Gastroesophageal sphincter (tissue), 3 donors: ENCODE measurements at regions not wholly inside any gene's neighbourhood (a gene's known extent, or its start where the extent isn't known, plus 50 kb on each side); places are given as distances from the start of the nearest gene placed in this dataset.

Source experiments
- CTCF ChIP-seq, 4 experiments: fragments of 200-600 bp in 2 of 4; fragments of 450-650 bp in 2 of 4; sonication (generic) in 1 of 4; IDR thresholded peaks; one replicate each; pipeline ENCODE4 v1.5.1; 2017 to 2019; ENCODE audit warnings: antibody characterized with exemption in 4 of 4, mild to moderate bottlenecking in 2 of 4, moderate library complexity in 2 of 4
- POLR2A ChIP-seq, 2 donors: fragments of 450-650 bp; IDR thresholded peaks; one replicate each; pipeline ENCODE4 v1.6.1; 2017; ENCODE audit warnings: antibody characterized with exemption in 2 of 2, mild to moderate bottlenecking in 2 of 2, moderate library complexity in 1 of 2

DNA sequence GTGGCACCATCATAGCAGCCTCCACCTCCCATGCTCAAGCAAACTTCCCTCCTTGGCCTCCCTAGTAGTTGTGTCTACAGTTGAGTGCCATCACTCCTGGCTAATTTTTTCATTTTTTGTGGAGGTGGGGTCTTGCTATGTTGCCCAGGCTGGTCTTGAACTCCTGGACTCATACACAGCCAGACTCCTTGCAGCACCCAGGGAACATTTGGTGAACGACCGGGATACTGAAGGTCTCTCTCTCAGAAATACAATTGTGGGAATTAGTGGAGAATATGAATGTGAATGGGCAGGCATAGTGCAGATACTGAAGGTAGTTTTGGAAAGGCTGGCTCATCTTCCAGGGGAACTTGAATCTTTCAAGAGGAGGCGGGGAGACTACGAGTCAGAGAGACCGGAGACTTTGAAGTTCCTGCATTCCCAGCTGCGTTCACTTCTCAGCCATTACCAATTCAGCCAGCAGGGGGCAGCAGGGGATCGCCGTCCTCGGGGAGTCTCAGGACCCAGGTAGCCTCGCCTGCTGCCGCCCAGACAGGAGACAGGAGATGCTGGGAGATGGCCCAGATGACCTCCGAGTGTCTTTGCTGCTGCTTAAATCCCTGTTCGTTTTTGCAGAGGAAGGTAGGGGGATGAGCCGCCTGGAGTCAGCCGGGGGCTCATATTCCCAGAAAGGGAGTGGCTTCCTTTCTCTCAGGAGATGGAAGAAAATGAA lies 68.6 kb downstream of the HAPSTR1 start:
- TF ChIP-seq POLR2A (IDR thresholded peaks at IDR 0.05): no peak
- TF ChIP-seq CTCF (IDR thresholded peaks at IDR 0.05): peak in 3 of 4 experiments; percentile 59 to 67 (median 61)
